Mesenteric fat pad (tissue), 1 donor: ENCODE measurements at regions not wholly inside any gene's neighbourhood (a gene's known extent, or its start where the extent isn't known, plus 50 kb on each side); places are given as distances from the start of the nearest gene placed in this dataset.

Experiments used
- DNase-seq: peaks from one replicate; pipeline ENCODE4 v3.0.0-alpha.2; 2020; ENCODE audit warnings: low spot score
- donor health status: DM: yes; HTN: yes; CAD: no.

GRCh38 chr9:99365233-99365980 is 143.3 kb downstream of the SEC61B start:
- DNase-seq: no peak

GRCh38 chr9:99366183-99366582 is 144.1 kb downstream of the SEC61B start:
- DNase-seq: no peak

GRCh38 chr9:99366621-99367020 is 144.5 kb downstream of the SEC61B start:
- no peak for DNase-seq

GRCh38 chr9:99368341-99369326 is 146.6 kb downstream of the SEC61B start:
- no peak for DNase-seq

- DNase-seq: no peak
These were observed 147.2 kb downstream of the SEC61B start for GRCh38 chr9:99369327-99369722.

GRCh38 chr9:99370376-99370775 is 148.3 kb downstream of the SEC61B start:
- no peak for DNase-seq

GRCh38 chr9:99371376-99371775 is 149.3 kb downstream of the SEC61B start:
- DNase-seq: no peak

- no peak for DNase-seq
These were observed 151.8 kb downstream of the SEC61B start for GRCh38 chr9:99373912-99374311.

GRCh38 chr9:99374793-99375192 is 152.7 kb downstream of the SEC61B start:
- no peak for DNase-seq

- DNase-seq: no peak
These were observed 153.4 kb downstream of the SEC61B start for GRCh38 chr9:99375481-99375880.

- no peak for DNase-seq
These were observed 156.0 kb downstream of the SEC61B start for GRCh38 chr9:99377790-99378775.

- no peak for DNase-seq
These were observed 161.5 kb downstream of the SEC61B start for GRCh38 chr9:99383536-99383935.

GRCh38 chr9:99385215-99385614 is 163.1 kb downstream of the SEC61B start:
- DNase-seq: no peak

- DNase-seq: no peak
These were observed 163.8 kb downstream of the SEC61B start for GRCh38 chr9:99385814-99386279.

GRCh38 chr9:99387431-99387830 is 165.3 kb downstream of the SEC61B start:
- no peak for DNase-seq

GRCh38 chr9:99389087-99390033 is 167.3 kb downstream of the SEC61B start:
- no peak for DNase-seq

GRCh38 chr9:99391937-99392594 is 170.0 kb downstream of the SEC61B start:
- DNase-seq: no peak

- DNase-seq: no peak
These were observed 170.9 kb downstream of the SEC61B start for GRCh38 chr9:99392986-99393385.

GRCh38 chr9:99393993-99394392 is 171.9 kb downstream of the SEC61B start:
- DNase-seq: no peak
